Vagina (tissue), 2 donors: ENCODE measurements at regions not wholly inside any gene's neighbourhood (a gene's known extent, or its start where the extent isn't known, plus 50 kb on each side); places are given as distances from the start of the nearest gene placed in this dataset.

Source experiments
- DNase-seq, 2 donors: peaks; one replicate each; pipeline ENCODE4 v3.0.0-alpha.2; 2017; ENCODE audit errors: extremely low spot score in 2 of 2
- H3K27ac ChIP-seq: fragments of 200-600 bp; sonication (generic); one replicate; pipeline ENCODE4 v1.5.1; 2019
- H3K27me3 ChIP-seq: fragments of 200-600 bp; sonication (generic); one replicate; pipeline ENCODE4 v1.5.1; 2019
- H3K36me3 ChIP-seq, 2 donors: fragments of 200-600 bp; sonication (generic); one replicate each; pipeline ENCODE4 v1.5.1; 2017 to 2019
- H3K4me1 ChIP-seq: fragments of 200-600 bp; sonication (generic); one replicate; pipeline ENCODE4 v1.5.1; 2019
- H3K4me3 ChIP-seq, 2 donors: fragments of 200-600 bp; sonication (generic); 1 replicate in 1 of 2; 2 replicates in 1 of 2; pipeline ENCODE4 v1.5.1; 2016 to 2019
- H3K9me3 ChIP-seq: fragments of 200-600 bp; sonication (generic); one replicate; pipeline ENCODE4 v1.5.1; 2019
- POLR2A ChIP-seq, 2 donors: fragments of 450-650 bp; IDR thresholded peaks; one replicate each; pipeline ENCODE4 v1.6.1; 2017; ENCODE audit warnings: antibody characterized with exemption in 2 of 2, mild to moderate bottlenecking in 2 of 2, moderate library complexity in 2 of 2
- POLR2AphosphoS5 ChIP-seq, 2 donors: sonication (generic); formaldehyde crosslinking; IDR thresholded peaks; one replicate each; pipeline ENCODE4 v1.9.0; 2017; ENCODE audit warnings: antibody characterized with exemption in 2 of 2, mild to moderate bottlenecking in 2 of 2, low read depth in 1 of 2; ENCODE audit not compliant: insufficient read depth in 1 of 2
- intact Hi-C: fragments of 100-400 bp; cut with DNase I; formaldehyde crosslinking; loops from one replicate; pipeline ENCODE4 v1.15.1; 2023
- TF ChIP-seq, protein P1 (sequence below), 3 experiments: fragments of 450-650 bp in 2 of 3; fragments of 200-600 bp in 1 of 3; sonication (generic) in 1 of 3; IDR thresholded peaks; one replicate each; pipeline ENCODE4 v1.5.1; 2017 to 2019; ENCODE audit warnings: antibody characterized with exemption in 3 of 3, mild to moderate bottlenecking in 2 of 3, moderate library complexity in 2 of 3

DNA sequence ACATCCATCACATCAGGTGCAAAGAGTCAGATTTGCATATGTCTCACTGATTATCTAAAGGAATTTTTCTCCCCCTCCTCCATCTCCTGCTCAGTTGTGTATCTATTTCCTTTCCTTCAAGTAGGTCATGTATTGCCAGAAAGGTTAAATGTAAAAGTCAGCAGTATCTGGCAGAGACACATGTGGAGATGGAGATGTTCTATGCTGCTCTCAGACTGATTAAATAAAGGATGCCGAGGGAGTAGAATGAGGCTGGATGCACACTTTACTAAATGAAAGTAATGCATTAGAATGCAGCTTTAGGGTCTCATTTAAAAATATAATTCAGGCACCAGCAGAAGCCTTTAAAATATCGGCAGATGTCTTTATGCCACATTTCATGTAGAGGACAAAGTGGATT lies 555.3 kb downstream of the RNF144A start:
- TF ChIP-seq POLR2AphosphoS5 (IDR thresholded peaks at IDR 0.05; ENCODE audit: insufficient read depth in 1 of 2, low read depth in 1 of 2) (no peak), POLR2A (IDR thresholded peaks at IDR 0.05) (no peak)
- TF ChIP-seq, protein P1, sequence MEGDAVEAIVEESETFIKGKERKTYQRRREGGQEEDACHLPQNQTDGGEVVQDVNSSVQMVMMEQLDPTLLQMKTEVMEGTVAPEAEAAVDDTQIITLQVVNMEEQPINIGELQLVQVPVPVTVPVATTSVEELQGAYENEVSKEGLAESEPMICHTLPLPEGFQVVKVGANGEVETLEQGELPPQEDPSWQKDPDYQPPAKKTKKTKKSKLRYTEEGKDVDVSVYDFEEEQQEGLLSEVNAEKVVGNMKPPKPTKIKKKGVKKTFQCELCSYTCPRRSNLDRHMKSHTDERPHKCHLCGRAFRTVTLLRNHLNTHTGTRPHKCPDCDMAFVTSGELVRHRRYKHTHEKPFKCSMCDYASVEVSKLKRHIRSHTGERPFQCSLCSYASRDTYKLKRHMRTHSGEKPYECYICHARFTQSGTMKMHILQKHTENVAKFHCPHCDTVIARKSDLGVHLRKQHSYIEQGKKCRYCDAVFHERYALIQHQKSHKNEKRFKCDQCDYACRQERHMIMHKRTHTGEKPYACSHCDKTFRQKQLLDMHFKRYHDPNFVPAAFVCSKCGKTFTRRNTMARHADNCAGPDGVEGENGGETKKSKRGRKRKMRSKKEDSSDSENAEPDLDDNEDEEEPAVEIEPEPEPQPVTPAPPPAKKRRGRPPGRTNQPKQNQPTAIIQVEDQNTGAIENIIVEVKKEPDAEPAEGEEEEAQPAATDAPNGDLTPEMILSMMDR (IDR thresholded peaks at IDR 0.05), result no peak
- Histone ChIP-seq H3K36me3 (no peaks in the 10 kb centered on the region), H3K27ac (no peak overlapping the region), H3K9me3 (no peaks in the 10 kb centered on the region), H3K27me3 (no peaks in the 10 kb centered on the region), H3K4me3 (no peak overlapping the region), H3K4me1 (no peaks in the 10 kb centered on the region)
- DNase-seq, result no peak
- intact Hi-C loops, result no loop called here

DNA sequence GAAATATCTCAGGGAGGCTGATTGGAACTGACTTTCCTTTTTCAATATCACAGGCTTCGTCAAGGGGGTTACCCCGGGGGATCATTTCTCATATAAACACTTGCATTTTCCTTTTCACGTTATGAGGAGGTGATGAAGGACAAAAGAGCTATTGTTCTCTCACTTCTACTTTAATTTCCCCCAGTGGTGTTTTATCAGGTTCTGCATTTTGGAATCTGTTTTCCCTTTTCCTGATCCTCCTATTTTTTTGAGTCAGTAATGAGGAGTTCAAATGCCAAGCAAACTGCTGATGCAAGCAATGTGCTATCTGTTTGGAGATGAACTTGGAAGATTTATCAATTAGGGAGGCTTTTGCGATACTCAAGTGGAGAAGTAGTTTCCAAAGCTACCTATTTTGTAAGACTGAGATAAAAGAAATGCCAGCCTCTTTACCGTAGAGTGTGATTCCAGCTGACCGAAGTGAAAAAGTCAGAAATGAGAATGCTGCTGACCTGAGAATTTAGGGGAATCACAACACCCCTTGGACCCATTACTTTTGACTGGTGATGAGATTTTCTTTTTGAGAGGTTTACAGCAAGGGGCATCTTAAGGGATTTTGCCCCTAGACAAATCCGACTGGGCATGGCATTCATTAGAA lies 556.0 kb downstream of the RNF144A start:
- no peaks in the 10 kb centered on the region for H3K27me3 ChIP-seq
- intact Hi-C loops, result no loop called here

DNA sequence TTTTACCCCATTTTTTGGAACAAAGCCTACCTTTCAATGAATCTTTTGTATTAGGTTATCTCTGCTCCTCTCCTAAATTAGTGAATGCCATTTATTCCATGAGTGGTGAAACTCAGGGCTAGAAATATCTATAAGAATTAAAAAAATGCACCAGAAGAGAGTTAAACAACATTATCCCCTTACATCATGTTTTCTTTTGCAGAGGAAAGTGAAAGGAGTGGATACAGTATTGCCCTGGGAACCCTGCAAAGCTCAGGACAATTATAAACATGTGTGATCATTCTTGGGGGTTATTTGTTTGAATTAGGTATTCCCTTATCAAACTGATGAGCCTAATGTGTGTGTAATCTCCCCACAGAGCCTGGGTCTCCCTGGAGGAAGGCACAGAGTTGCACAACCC lies 559.2 kb downstream of the RNF144A start:
- H3K36me3 ChIP-seq, result no peaks in the 10 kb centered on the region
- intact Hi-C loops, result no loop called here
- H3K27ac ChIP-seq, result no peak overlapping the region
- DNase-seq, result no peak
- H3K4me3 ChIP-seq, result no peak overlapping the region
- no peaks in the 10 kb centered on the region for H3K27me3 ChIP-seq
- H3K4me1 ChIP-seq, result no peaks in the 10 kb centered on the region
- H3K9me3 ChIP-seq, result no peaks in the 10 kb centered on the region
- TF ChIP-seq, protein P1 (IDR thresholded peaks at IDR 0.05), result no peak
- TF ChIP-seq POLR2A (IDR thresholded peaks at IDR 0.05), result no peak

More for the DNA sequence above, 556.0 kb downstream of the RNF144A start:
- no peaks in the 10 kb centered on the region for H3K36me3 ChIP-seq
- TF ChIP-seq POLR2AphosphoS5 (IDR thresholded peaks at IDR 0.05; ENCODE audit: insufficient read depth in 1 of 2, low read depth in 1 of 2), result no peak
- no peak for TF ChIP-seq POLR2A (IDR thresholded peaks at IDR 0.05)
- TF ChIP-seq, protein P1 (IDR thresholded peaks at IDR 0.05), result no peak
- no peak overlapping the region for H3K4me3 ChIP-seq
- no peak for DNase-seq
- H3K27ac ChIP-seq, result no peak overlapping the region
- H3K4me1 ChIP-seq, result no peaks in the 10 kb centered on the region
- H3K9me3 ChIP-seq, result no peaks in the 10 kb centered on the region

GRCh38 chr2:7479603-7480002 lies 562.4 kb downstream of the RNF144A start:
- H3K4me3 ChIP-seq, result no peak overlapping the region
- TF ChIP-seq POLR2AphosphoS5 (IDR thresholded peaks at IDR 0.05; ENCODE audit: insufficient read depth in 1 of 2, low read depth in 1 of 2) (no peak), POLR2A (IDR thresholded peaks at IDR 0.05) (no peak)
- TF ChIP-seq, protein P1 (IDR thresholded peaks at IDR 0.05), result no peak
- DNase-seq, result no peak
- H3K27ac ChIP-seq, result no peak overlapping the region
- no peaks in the 10 kb centered on the region for H3K36me3 ChIP-seq
- intact Hi-C loops, result no loop called here
- no peaks in the 10 kb centered on the region for H3K27me3 ChIP-seq
- peaks cover 4% of the 10 kb centered on the region for H3K9me3 ChIP-seq
- no peaks in the 10 kb centered on the region for H3K4me1 ChIP-seq

GRCh38 chr2:7480431-7480830 lies 563.2 kb downstream of the RNF144A start:
- Histone ChIP-seq H3K4me3 (no peak overlapping the region), H3K4me1 (no peaks in the 10 kb centered on the region), H3K36me3 (no peaks in the 10 kb centered on the region), H3K9me3 (peaks cover 4% of the 10 kb centered on the region), H3K27me3 (no peaks in the 10 kb centered on the region), H3K27ac (no peak overlapping the region)
- intact Hi-C loops, result no loop called here
- TF ChIP-seq, protein P1 (IDR thresholded peaks at IDR 0.05), result no peak
- TF ChIP-seq POLR2AphosphoS5 (IDR thresholded peaks at IDR 0.05; ENCODE audit: insufficient read depth in 1 of 2, low read depth in 1 of 2) (no peak), POLR2A (IDR thresholded peaks at IDR 0.05) (no peak)
- no peak for DNase-seq
